B cell (primary cell): ENCODE measurements at regions not wholly inside any gene's neighbourhood (a gene's known extent, or its start where the extent isn't known, plus 50 kb on each side); places are given as distances from the start of the nearest gene placed in this dataset.

Experiments used
- ATAC-seq: fragments of 200-7000 bp; cut with Tn5 transposase; one replicate; pipeline ENCODE4 v1.10.0; 2021; ENCODE audit warnings: low read depth, mild to moderate bottlenecking, moderate number of reproducible peaks, moderate library complexity
- CTCF ChIA-PET: fragments of 350-600 bp; sonication (Branson Sonifier 250); formaldehyde crosslinking; loops from one replicate; lab custom pipeline; 2021; ENCODE audit warnings: antibody characterized with exemption, inconsistent platforms; lab: Charles Lee
- POLR2A ChIA-PET: fragments of 350-600 bp; sonication (Branson Sonifier 250); formaldehyde crosslinking; loops from one replicate; lab custom pipeline; 2021; ENCODE audit warnings: antibody characterized with exemption; lab: Charles Lee
- DNase-seq: peaks from one replicate; pipeline ENCODE4 v3.0.0; 2013
- H2AFZ ChIP-seq: 2 replicates; pipeline ENCODE4 v1.6.1; 2012; ENCODE audit warnings: mild to moderate bottlenecking, low read depth, low read length; ENCODE audit not compliant: insufficient read depth, poor library complexity, severe bottlenecking
- H3K27ac ChIP-seq, 2 donors: 1 replicate in 1 of 2; 2 replicates in 1 of 2; pipeline ENCODE4 v1.5.1; 2012 to 2013; ENCODE audit warnings: low read length in 2 of 2, mild to moderate bottlenecking in 2 of 2, moderate library complexity in 1 of 2
- H3K27me3 ChIP-seq, 4 experiments: fragments of 200-600 bp in 1 of 4; sonication (generic) in 1 of 4; replicated peaks in 1 of 4; 1 replicate in 2 of 4; 2 replicates in 2 of 4; pipeline versions ENCODE4 v1.6.1 to v1.7.0; 2013 to 2016; ENCODE audit warnings: low read length in 3 of 4, mild to moderate bottlenecking in 2 of 4, mixed read lengths in 1 of 4, moderate library complexity in 1 of 4; ENCODE audit not compliant: insufficient read depth in 4 of 4, control insufficient read depth in 3 of 4; ENCODE audit errors: control extremely low read depth in 1 of 4
- H3K36me3 ChIP-seq, 2 experiments: replicated peaks in 1 of 2; 1 replicate in 1 of 2; 2 replicates in 1 of 2; pipeline versions ENCODE4 v1.6.1 to v1.7.1; 2013; ENCODE audit warnings: low read length in 1 of 2; ENCODE audit not compliant: insufficient read depth in 2 of 2, control insufficient read depth in 1 of 2; ENCODE audit errors: control extremely low read depth in 1 of 2, extremely low read depth in 1 of 2
- H3K4me1 ChIP-seq, 2 donors: fragments of 200-600 bp in 1 of 2; sonication (generic) in 1 of 2; 1 replicate in 1 of 2; 2 replicates in 1 of 2; pipeline versions ENCODE4 v1.5.1 to v1.6.1; 2013 to 2017; ENCODE audit warnings: low read length in 2 of 2; ENCODE audit not compliant: control insufficient read depth in 2 of 2, insufficient read depth in 2 of 2
- H3K4me2 ChIP-seq: replicated peaks from 2 replicates; pipeline ENCODE3; 2012; ENCODE audit warnings: mild to moderate bottlenecking, low read depth, low read length; ENCODE audit not compliant: poor library complexity, severe bottlenecking
- H3K4me3 ChIP-seq, 5 experiments: fragments of 200-600 bp in 1 of 5; sonication (generic) in 1 of 5; 1 replicate in 3 of 5; 2 replicates in 2 of 5; pipeline versions ENCODE4 v1.5.1 to v1.7.0; 2011 to 2016; ENCODE audit warnings: low read length in 4 of 5, mild to moderate bottlenecking in 4 of 5, low read depth in 2 of 5, control low read depth in 1 of 5, moderate library complexity in 1 of 5; ENCODE audit not compliant: insufficient read depth in 1 of 5; ENCODE audit errors: control extremely low read depth in 1 of 5, extremely low read depth in 1 of 5
- H3K79me2 ChIP-seq: fragments of 200-600 bp; sonication (generic); one replicate; pipeline ENCODE4 v1.6.0; 2016; ENCODE audit warnings: low read length; ENCODE audit not compliant: control insufficient read depth, insufficient read depth
- H3K9ac ChIP-seq: fragments of 200-600 bp; sonication (generic); 2 replicates; pipeline ENCODE4 v1.6.1; 2017; ENCODE audit warnings: mild to moderate bottlenecking, low read length, moderate library complexity
- H3K9me3 ChIP-seq, 3 donors: one replicate each; pipeline versions ENCODE4 v1.6.1 to v1.7.1; 2013; ENCODE audit warnings: low read length in 2 of 3; ENCODE audit not compliant: control insufficient read depth in 2 of 3, insufficient read depth in 1 of 3; ENCODE audit errors: control extremely low read depth in 1 of 3
- H4K20me1 ChIP-seq: 2 replicates; pipeline ENCODE4 v1.6.0; 2012; ENCODE audit warnings: mild to moderate bottlenecking, low read length; ENCODE audit not compliant: insufficient read depth, control insufficient read depth, poor library complexity, severe bottlenecking
- H3K27ac Mint-ChIP-seq: one replicate; pipeline ENCODE4 v1.8.0; 2021; ENCODE audit warnings: mixed read lengths
- H3K27me3 Mint-ChIP-seq: one replicate; pipeline ENCODE4 v1.8.0; 2021; ENCODE audit warnings: mixed read lengths
- H3K4me1 Mint-ChIP-seq: one replicate; pipeline ENCODE4 v1.8.0; 2021; ENCODE audit warnings: mixed read lengths
- H3K4me3 Mint-ChIP-seq: one replicate; pipeline ENCODE4 v1.8.0; 2021; ENCODE audit warnings: mixed read lengths
- H3K9me3 Mint-ChIP-seq: one replicate; pipeline ENCODE4 v1.8.0; 2022; ENCODE audit warnings: mixed read lengths; ENCODE audit not compliant: insufficient read depth
- CTCF ChIP-seq: fragments of 200-600 bp; IDR thresholded peaks from one replicate; pipeline ENCODE4 v1.8.0; 2022; ENCODE audit warnings: antibody characterized with exemption, mild to moderate bottlenecking
- EZH2 ChIP-seq: IDR thresholded peaks from 2 replicates; pipeline ENCODE4 v1.6.1; 2012; ENCODE audit warnings: borderline replicate concordance, low read depth, mild to moderate bottlenecking, moderate library complexity, low read length; ENCODE audit not compliant: insufficient read depth, poor library complexity, severe bottlenecking
- WGBS: methylation state at CpG from one replicate; pipeline ENCODE4 v1.1.5; 2013; ENCODE audit warnings: missing lambda C conversion rate; ENCODE audit not compliant: insufficient coverage; 5-methylcytosine and 5-hydroxymethylcytosine counted together
- intact Hi-C: fragments of 100-400 bp; cut with micrococcal nuclease; formaldehyde crosslinking; loops from one replicate; pipeline ENCODE4 v1.10.0; 2022

- intact Hi-C loops: no loop called here
- Mint-ChIP-seq H3K27ac (no peak overlapping the region), H3K4me1 (no peaks in the 10 kb centered on the region), H3K9me3 (peaks cover 2% of the 10 kb centered on the region), H3K4me3 (no peak overlapping the region), H3K27me3 (no peaks in the 10 kb centered on the region)
- no peak overlapping the region for H3K4me3 ChIP-seq
- H3K27me3 ChIP-seq: no peaks in the 10 kb centered on the region
- POLR2A ChIA-PET: no interaction called here
- no peak for ATAC-seq
- no peak overlapping the region for H3K27ac ChIP-seq
- no peaks in the 10 kb centered on the region for H3K36me3 ChIP-seq
- DNase-seq: no peak
- H3K4me2 ChIP-seq: no peak overlapping the region
- CTCF ChIA-PET: no interaction called here
- TF ChIP-seq EZH2 (no peak), CTCF (no peak)
- no peaks in the 10 kb centered on the region for H3K9me3 ChIP-seq
- no CpG with 5 or more reads among the region's 2 CpGs for WGBS
- H3K79me2 ChIP-seq: no peaks in the 10 kb centered on the region
- H3K9ac ChIP-seq: no peak overlapping the region
- H4K20me1 ChIP-seq: no peaks in the 10 kb centered on the region
- no peaks in the 10 kb centered on the region for H3K4me1 ChIP-seq
- H2AFZ ChIP-seq: no peak overlapping the region
Observed at GRCh38 chr9:119003882-119004617, 365.2 kb downstream of the BRINP1 start.

GRCh38 chr9:119004618-119004990 lies 364.6 kb downstream of the BRINP1 start:
- WGBS: 56% methylated on average over 1 of the region's 2 CpGs
- H4K20me1 ChIP-seq: no peaks in the 10 kb centered on the region
- Mint-ChIP-seq H3K27me3 (no peaks in the 10 kb centered on the region), H3K4me1 (no peaks in the 10 kb centered on the region), H3K9me3 (peaks cover 2% of the 10 kb centered on the region), H3K4me3 (no peak overlapping the region), H3K27ac (no peak overlapping the region)
- ATAC-seq (no peak), DNase-seq (no peak)
- TF ChIP-seq CTCF: no peak
- TF ChIP-seq EZH2: no peak
- intact Hi-C loops: no loop called here
- CTCF ChIA-PET: no interaction called here
- H3K4me2 ChIP-seq: no peak overlapping the region
- no peak overlapping the region for H2AFZ ChIP-seq
- H3K9ac ChIP-seq: no peak overlapping the region
- H3K4me1 ChIP-seq: no peaks in the 10 kb centered on the region
- H3K4me3 ChIP-seq: no peak overlapping the region
- no peaks in the 10 kb centered on the region for H3K9me3 ChIP-seq
- H3K27ac ChIP-seq: no peak overlapping the region
- POLR2A ChIA-PET: no interaction called here
- H3K27me3 ChIP-seq: no peaks in the 10 kb centered on the region
- H3K36me3 ChIP-seq: no peaks in the 10 kb centered on the region
- no peaks in the 10 kb centered on the region for H3K79me2 ChIP-seq
